ENCODE measurements at regions not wholly inside any gene's neighbourhood (a gene's known extent, or its start where the extent isn't known, plus 50 kb on each side); places are given as distances from the start of the nearest gene placed in this dataset.

- Histone ChIP-seq H3K4me3 (peak overlapping the region; percentile 56), H3K4me1 (ENCODE audit: insufficient read depth) (peaks cover 29% of the 10 kb centered on the region), H3K4me2 (peak overlapping the region; percentile 84), H3K27ac (ENCODE audit: low read depth) (peak overlapping the region; percentile 98), H3F3A (replicated peaks; ENCODE audit: low read depth) (no peaks in the 10 kb centered on the region; the same call in 1 of the 2 replicates), H2AFZ (no peak overlapping the region), H3K79me2 (replicated peaks; ENCODE audit: insufficient read depth) (no peaks in the 10 kb centered on the region), H3K36me3 (ENCODE audit: insufficient read depth) (no peaks in the 10 kb centered on the region), H3K9me2 (ENCODE audit: insufficient read depth) (no peaks in the 10 kb centered on the region), H3K27me3 (ENCODE audit: insufficient read depth) (no peaks in the 10 kb centered on the region), H4K20me1 (replicated peaks; ENCODE audit: insufficient read depth) (no peaks in the 10 kb centered on the region)
- Mint-ChIP-seq H3K27me3 (ENCODE audit: insufficient read depth, low read depth, poor library complexity) (peaks cover 10% of the 10 kb centered on the region), H3K27ac (peak overlapping the region; percentile 100), H3K4me1 (peaks cover 34% of the 10 kb centered on the region), H3K4me3 (peak overlapping the region; percentile 85), H3K36me3 (ENCODE audit: low read depth) (no peaks in the 10 kb centered on the region; the same call in 2 of the 3 replicates), H3K9me3 (no peaks in the 10 kb centered on the region)
- TF ChIP-seq CTCF (conservative IDR thresholded peaks at IDR 0.05; ENCODE audit: low read depth in 2 of 2) (peak; percentile 72 to 92), CREB1 (CRISPR knock-in tag; IDR thresholded peaks at IDR 0.05; ENCODE audit: low read depth) (peak; percentile 40; the same call in 1 of the 2 replicates), NANOG (IDR thresholded peaks at IDR 0.05; ENCODE audit: borderline replicate concordance) (no peak), ETS1 (IDR thresholded peaks at IDR 0.05) (peak; percentile 78), STAT1 (IDR thresholded peaks at IDR 0.05; ENCODE audit: unreplicated experiment) (no peak), POLR2AphosphoS5 (IDR thresholded peaks at IDR 0.05; ENCODE audit: low read depth) (peak; percentile 67)
- DNase-seq (ENCODE audit: low spot score) (peak; percentile 97), ATAC-seq (peak; percentile 84)
These were observed 90.9 kb upstream of the CHD2 start for GRCh38 chr15:92809064-92809879.

GRCh38 chr15:92809880-92810361 is 90.2 kb upstream of the CHD2 start:
- Histone ChIP-seq H3K4me1 (ENCODE audit: insufficient read depth) (peaks cover 29% of the 10 kb centered on the region), H3F3A (replicated peaks; ENCODE audit: low read depth) (no peaks in the 10 kb centered on the region; the same call in 1 of the 2 replicates), H3K36me3 (ENCODE audit: insufficient read depth) (no peaks in the 10 kb centered on the region), H3K27me3 (ENCODE audit: insufficient read depth) (no peaks in the 10 kb centered on the region), H2AFZ (no peak overlapping the region), H3K27ac (ENCODE audit: low read depth) (peak overlapping the region; percentile 98), H3K4me2 (peak overlapping the region; percentile 74), H3K79me2 (replicated peaks; ENCODE audit: insufficient read depth) (no peaks in the 10 kb centered on the region), H4K20me1 (replicated peaks; ENCODE audit: insufficient read depth) (no peaks in the 10 kb centered on the region), H3K4me3 (peak overlapping the region; percentile 52), H3K9me2 (ENCODE audit: insufficient read depth) (no peaks in the 10 kb centered on the region)
- DNase-seq (ENCODE audit: low spot score) (no peak), ATAC-seq (peak; percentile 1; the same call in 2 of the 3 replicates)
- Mint-ChIP-seq H3K27ac (peak overlapping the region; percentile 100), H3K27me3 (ENCODE audit: insufficient read depth, low read depth, poor library complexity) (peaks cover 10% of the 10 kb centered on the region), H3K36me3 (ENCODE audit: low read depth) (no peaks in the 10 kb centered on the region; the same call in 2 of the 3 replicates), H3K4me3 (peak overlapping the region; percentile 85), H3K4me1 (peaks cover 34% of the 10 kb centered on the region), H3K9me3 (no peaks in the 10 kb centered on the region)
- TF ChIP-seq REST (IDR thresholded peaks at IDR 0.05; ENCODE audit: unreplicated experiment) = no peak
- TF ChIP-seq JUNB (IDR thresholded peaks at IDR 0.05; ENCODE audit: unreplicated experiment) = no peak
- no peak for TF ChIP-seq NANOG (IDR thresholded peaks at IDR 0.05; ENCODE audit: borderline replicate concordance)
- TF ChIP-seq ZNF331 (CRISPR knock-in tag; IDR thresholded peaks at IDR 0.05; ENCODE audit: low read depth) = no peak
- TF ChIP-seq EZH2phosphoT487 (IDR thresholded peaks at IDR 0.05; ENCODE audit: unreplicated experiment) = no peak
- TF ChIP-seq EZH2 (IDR thresholded peaks at IDR 0.05; ENCODE audit: low read depth, unreplicated experiment) = no peak
- TF ChIP-seq POLR2AphosphoS5 (IDR thresholded peaks at IDR 0.05; ENCODE audit: low read depth) = no peak
- TF ChIP-seq ETS1 (IDR thresholded peaks at IDR 0.05) = no peak
- no peak for TF ChIP-seq CTCF (conservative IDR thresholded peaks at IDR 0.05; ENCODE audit: low read depth in 2 of 2)
- no peak for TF ChIP-seq CREB1 (CRISPR knock-in tag; IDR thresholded peaks at IDR 0.05; ENCODE audit: low read depth)

Measured in GM23338 (cell line).